ENCODE measurements at regions not wholly inside any gene's neighbourhood (a gene's known extent, or its start where the extent isn't known, plus 50 kb on each side); places are given as distances from the start of the nearest gene placed in this dataset.

DNA sequence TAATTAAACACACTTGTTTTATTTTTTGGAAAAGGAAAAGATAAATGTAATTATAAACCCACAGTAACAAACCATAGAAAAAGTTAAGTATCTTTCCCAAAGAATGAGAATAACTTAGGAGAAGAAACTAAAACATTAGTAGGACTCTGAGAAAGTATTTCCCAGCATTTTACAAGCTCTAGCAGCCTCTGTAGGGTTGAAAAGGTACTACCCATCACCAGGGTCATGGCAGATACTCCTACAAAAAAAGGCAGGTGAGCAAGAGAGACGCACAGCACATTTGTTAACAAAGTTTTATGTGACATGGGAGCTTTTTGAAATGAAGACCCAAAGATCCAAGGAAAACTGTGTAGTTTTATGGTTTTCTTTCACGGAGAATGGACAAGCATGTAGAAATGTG lies 77.7 kb upstream of the FAM169A start:
- H4K20me1 ChIP-seq (replicated peaks; ENCODE audit: control insufficient read depth, insufficient read depth, low read length), result no peaks in the 10 kb centered on the region
- no peaks in the 10 kb centered on the region for H3K9me1 ChIP-seq (ENCODE audit: control insufficient read depth, insufficient read depth, low read length)
- ChIA-PET POLR2A (no interaction called here), CTCF (ENCODE audit: low intra/inter-chr PET ratio) (interaction anchor here (0.7 kb wide), 1 partner anchor 25 kb away, joined by 3 read pairs; no protein-coding TSS in a partner anchor)
- intact Hi-C loops (cut with micrococcal nuclease), result no loop called here
- no peak overlapping the region for H3K4me2 ChIP-seq (ENCODE audit: insufficient read depth, low read length)
- peak in 1 of 4 experiments; percentile 3 for DNase-seq (ENCODE audit: extremely low read depth in 1 of 4, low spot score in 3 of 4)
- no peaks in the 10 kb centered on the region for H3K4me1 ChIP-seq (replicated peaks in 1 of 2; ENCODE audit: control insufficient read depth in 2 of 2, insufficient read depth in 2 of 2, low read length in 2 of 2)
- FAIRE-seq, result no peak
- no peak overlapping the region for H3K9ac ChIP-seq (ENCODE audit: insufficient read depth in 1 of 2, low read depth in 2 of 2, low read length in 2 of 2)
- no TSS peak for BruUV-seq (replicated peaks)
- no peaks in the 10 kb centered on the region for H3K36me3 ChIP-seq (ENCODE audit: control insufficient read depth, insufficient read depth, low read length)
- peak in 1 of 2 experiments; percentile 20; a peak in 1 of 4 replicates for TF ChIP-seq RAD21 (CRISPR knock-in tag; conservative IDR thresholded peaks at IDR 0.05 in 1 of 2, IDR thresholded peaks at IDR 0.05 in 1 of 2)
- TF ChIP-seq, protein P1, sequence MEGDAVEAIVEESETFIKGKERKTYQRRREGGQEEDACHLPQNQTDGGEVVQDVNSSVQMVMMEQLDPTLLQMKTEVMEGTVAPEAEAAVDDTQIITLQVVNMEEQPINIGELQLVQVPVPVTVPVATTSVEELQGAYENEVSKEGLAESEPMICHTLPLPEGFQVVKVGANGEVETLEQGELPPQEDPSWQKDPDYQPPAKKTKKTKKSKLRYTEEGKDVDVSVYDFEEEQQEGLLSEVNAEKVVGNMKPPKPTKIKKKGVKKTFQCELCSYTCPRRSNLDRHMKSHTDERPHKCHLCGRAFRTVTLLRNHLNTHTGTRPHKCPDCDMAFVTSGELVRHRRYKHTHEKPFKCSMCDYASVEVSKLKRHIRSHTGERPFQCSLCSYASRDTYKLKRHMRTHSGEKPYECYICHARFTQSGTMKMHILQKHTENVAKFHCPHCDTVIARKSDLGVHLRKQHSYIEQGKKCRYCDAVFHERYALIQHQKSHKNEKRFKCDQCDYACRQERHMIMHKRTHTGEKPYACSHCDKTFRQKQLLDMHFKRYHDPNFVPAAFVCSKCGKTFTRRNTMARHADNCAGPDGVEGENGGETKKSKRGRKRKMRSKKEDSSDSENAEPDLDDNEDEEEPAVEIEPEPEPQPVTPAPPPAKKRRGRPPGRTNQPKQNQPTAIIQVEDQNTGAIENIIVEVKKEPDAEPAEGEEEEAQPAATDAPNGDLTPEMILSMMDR (IDR thresholded peaks at IDR 0.05 in 2 of 3, conservative IDR thresholded peaks at IDR 0.05 in 1 of 3; ENCODE audit: insufficient read depth in 2 of 3, low read depth in 1 of 3, low read length in 3 of 3), result peak in 2 of 3 experiments; percentile 14 to 25; a peak in 2 of 6 replicates
- TF ChIP-seq MAFF (IDR thresholded peaks at IDR 0.05; ENCODE audit: low read length), result no peak
- in situ Hi-C loops (cut with MboI), result no loop called here
- H2AFZ ChIP-seq (ENCODE audit: low read depth, low read length), result no peak overlapping the region
- H3K27me3 ChIP-seq (ENCODE audit: control insufficient read depth in 2 of 2, insufficient read depth in 2 of 2, low read length in 2 of 2), result peaks cover 4 to 6% of the 10 kb centered on the region in 2 experiments; a peak in 2 of 5 replicates
- WGBS (ENCODE audit: insufficient coverage, low coverage, missing lambda C conversion rate), result 4% methylated on average over 2 of the region's 2 CpGs
- no peak overlapping the region for H3K4me3 ChIP-seq
- ATAC-seq, result no peak; the same call in 2 of the 3 replicates
- H3K27ac ChIP-seq (ENCODE audit: extremely low read depth, low read depth, low read length), result no peak overlapping the region
- no peaks in the 10 kb centered on the region for H3K79me2 ChIP-seq (ENCODE audit: control insufficient read depth, insufficient read depth, low read length)
- no peaks in the 10 kb centered on the region for H3K9me3 ChIP-seq (replicated peaks; ENCODE audit: control insufficient read depth, insufficient read depth, low read depth, low read length)

Data from K562 (cell line).